OCI-LY7 (cell line): ENCODE measurements at regions not wholly inside any gene's neighbourhood (a gene's known extent, or its start where the extent isn't known, plus 50 kb on each side); places are given as distances from the start of the nearest gene placed in this dataset.

Source experiments
- CTCF ChIP-seq: fragments of 200-600 bp; sonication (generic); conservative IDR thresholded peaks from 2 replicates; pipeline ENCODE4 v1.5.1; 2014; ENCODE audit warnings: mild to moderate bottlenecking, antibody characterized with exemption, low read length, moderate library complexity, mixed read lengths
- EZH2phosphoT487 ChIP-seq: fragments of 200-600 bp; sonication (generic); IDR thresholded peaks from 2 replicates; pipeline ENCODE4 v1.6.1; 2018; ENCODE audit warnings: low read depth, borderline replicate concordance, mild to moderate bottlenecking, mixed run types, antibody characterized with exemption, low read length, moderate library complexity, mixed read lengths

- TF ChIP-seq CTCF (no peak), EZH2phosphoT487 (no peak)
Observed at GRCh38 chr2:236917164-236917563, 168.5 kb upstream of the COPS8 start.
